CD4-positive, alpha-beta memory T cell (primary cell): ENCODE measurements at regions not wholly inside any gene's neighbourhood (a gene's known extent, or its start where the extent isn't known, plus 50 kb on each side); places are given as distances from the start of the nearest gene placed in this dataset.
A peak's percentile ranks its signal among the peaks of the same experiment; 100 is the strongest.

Experiments used
- CTCF ChIA-PET: fragments of 350-600 bp; sonication (Branson Sonifier 250); formaldehyde crosslinking; loops from one replicate; lab custom pipeline; 2021; ENCODE audit warnings: inconsistent platforms; ENCODE audit not compliant: partially characterized antibody; lab: Charles Lee
- POLR2A ChIA-PET: fragments of 350-600 bp; sonication (Branson Sonifier 250); formaldehyde crosslinking; loops from one replicate; lab custom pipeline; 2021; ENCODE audit not compliant: partially characterized antibody; lab: Charles Lee
- DNase-seq, 5 donors: peaks; one replicate each; pipeline versions ENCODE4 v3.0.0 to v3.0.0-alpha.2; 2020 to 2022; ENCODE audit warnings: mixed read lengths in 1 of 5
- H3K27ac ChIP-seq: one replicate; pipeline ENCODE4 v1.7.0; 2013; ENCODE audit warnings: low read depth, low read length
- H3K27me3 ChIP-seq: 2 replicates; pipeline ENCODE4 v1.7.0; 2013; ENCODE audit warnings: mild to moderate bottlenecking, low read length, moderate library complexity; ENCODE audit not compliant: insufficient read depth
- H3K36me3 ChIP-seq: 2 replicates; pipeline ENCODE4 v1.7.0; 2013; ENCODE audit warnings: mild to moderate bottlenecking, low read length, moderate library complexity; ENCODE audit not compliant: insufficient read depth
- H3K4me1 ChIP-seq: 2 replicates; pipeline ENCODE4 v1.7.0; 2013; ENCODE audit warnings: mild to moderate bottlenecking, low read length, moderate library complexity; ENCODE audit not compliant: insufficient read depth
- H3K4me3 ChIP-seq, 2 donors: one replicate each; pipeline ENCODE4 v1.7.0; 2013; ENCODE audit warnings: low read length in 2 of 2, mild to moderate bottlenecking in 1 of 2
- H3K9me3 ChIP-seq, 2 donors: one replicate each; pipeline ENCODE4 v1.7.0; 2013; ENCODE audit warnings: low read length in 2 of 2, control low read depth in 1 of 2; ENCODE audit not compliant: control insufficient read depth in 1 of 2
- H3K27ac Mint-ChIP-seq, 7 donors: one replicate each; pipeline ENCODE4 v1.8.0; 2020 to 2021; ENCODE audit warnings: mixed read lengths in 7 of 7, mild to moderate bottlenecking in 6 of 7, inconsistent platforms in 3 of 7, moderate library complexity in 3 of 7
- H3K27me3 Mint-ChIP-seq, 2 donors: one replicate each; pipeline ENCODE4 v1.8.0; 2020 to 2021; ENCODE audit warnings: mixed read lengths in 2 of 2
- H3K36me3 Mint-ChIP-seq, 2 donors: one replicate each; pipeline ENCODE4 v1.8.0; 2020 to 2021; ENCODE audit warnings: mixed read lengths in 2 of 2, inconsistent platforms in 1 of 2, mild to moderate bottlenecking in 1 of 2
- H3K4me1 Mint-ChIP-seq, 4 donors: one replicate each; pipeline ENCODE4 v1.8.0; 2020 to 2021; ENCODE audit warnings: mixed read lengths in 4 of 4, mild to moderate bottlenecking in 1 of 4
- H3K4me3 Mint-ChIP-seq, 8 donors: one replicate each; pipeline ENCODE4 v1.8.0; 2020 to 2021; ENCODE audit warnings: mixed read lengths in 8 of 8, mild to moderate bottlenecking in 7 of 8, moderate library complexity in 6 of 8, inconsistent platforms in 3 of 8
- H3K9me3 Mint-ChIP-seq, 8 donors: one replicate each; pipeline ENCODE4 v1.8.0; 2020 to 2021; ENCODE audit warnings: mixed read lengths in 8 of 8, mild to moderate bottlenecking in 5 of 8, inconsistent platforms in 3 of 8, moderate library complexity in 1 of 8
- intact Hi-C: fragments of 100-400 bp; cut with micrococcal nuclease; formaldehyde crosslinking; loops from one replicate; pipeline ENCODE4 v1.15.1; 2023

DNA sequence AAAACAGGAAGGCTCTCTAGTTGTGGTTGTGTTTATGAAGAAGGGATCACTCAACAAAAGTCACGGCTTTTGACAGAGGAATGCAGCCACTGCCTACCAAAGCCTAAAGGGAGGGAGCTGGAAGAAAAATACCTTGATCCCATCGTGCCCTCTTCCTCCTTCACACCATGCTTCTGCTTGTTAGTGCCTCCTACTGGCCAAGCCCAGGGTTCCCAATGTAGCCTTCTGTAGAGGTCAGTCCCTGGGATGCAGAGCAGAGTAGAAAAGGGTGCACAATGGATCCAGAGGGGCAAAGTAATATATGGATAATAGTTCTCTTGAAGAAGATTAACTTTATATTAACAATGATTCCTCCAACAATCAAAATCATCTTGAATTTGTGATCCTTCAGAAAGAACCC lies 293.5 kb upstream of the FERMT1 start:
- Mint-ChIP-seq H3K27ac (no peak overlapping the region), H3K36me3 (no peaks in the 10 kb centered on the region), H3K9me3 (peaks cover 0 to 6% (median 3%) of the 10 kb centered on the region in 8 donors), H3K4me3 (no peak overlapping the region), H3K4me1 (no peaks in the 10 kb centered on the region), H3K27me3 (peaks cover 0 to 4% of the 10 kb centered on the region in 2 donors)
- no peak overlapping the region for H3K27ac ChIP-seq
- no peak for DNase-seq
- ChIA-PET CTCF (no interaction called here), POLR2A (no interaction called here)
- no peak overlapping the region for H3K4me3 ChIP-seq
- no peaks in the 10 kb centered on the region for H3K36me3 ChIP-seq
- intact Hi-C loops: no loop called here
- no peaks in the 10 kb centered on the region for H3K27me3 ChIP-seq
- H3K4me1 ChIP-seq: no peaks in the 10 kb centered on the region
- no peaks in the 10 kb centered on the region for H3K9me3 ChIP-seq

DNA sequence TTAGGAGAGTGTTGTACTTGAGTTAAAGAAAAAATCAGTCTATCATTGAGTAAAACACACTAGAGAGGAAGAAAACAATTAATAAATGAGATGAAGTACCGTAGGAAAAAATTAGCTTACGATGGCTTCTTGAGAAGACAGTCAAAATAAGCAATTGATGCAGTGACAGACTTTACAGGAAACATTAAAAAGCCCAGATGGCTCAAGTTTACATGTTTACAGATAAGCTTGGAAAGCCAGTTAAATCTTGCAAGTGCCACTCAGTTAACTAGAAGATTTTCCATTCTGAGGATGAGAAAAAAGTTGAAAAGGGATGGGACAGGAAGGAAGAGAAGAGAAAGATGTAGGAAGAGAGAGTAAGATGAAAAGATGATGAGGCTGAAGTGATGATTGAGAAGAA lies 288.8 kb upstream of the FERMT1 start:
- no peaks in the 10 kb centered on the region for H3K9me3 ChIP-seq
- no peaks in the 10 kb centered on the region for H3K36me3 ChIP-seq
- intact Hi-C loops: no loop called here
- no peaks in the 10 kb centered on the region for H3K4me1 Mint-ChIP-seq
- no peak overlapping the region for H3K27ac Mint-ChIP-seq
- H3K4me3 ChIP-seq: no peak overlapping the region
- no peak overlapping the region for H3K4me3 Mint-ChIP-seq
- peaks cover 0 to 5% (median 2%) of the 10 kb centered on the region in 8 donors for H3K9me3 Mint-ChIP-seq
- DNase-seq: no peak
- H3K4me1 ChIP-seq: no peaks in the 10 kb centered on the region
- H3K27me3 ChIP-seq: no peaks in the 10 kb centered on the region
- no peaks in the 10 kb centered on the region for H3K36me3 Mint-ChIP-seq
- peaks cover 0 to 3% of the 10 kb centered on the region in 2 donors for H3K27me3 Mint-ChIP-seq
- ChIA-PET POLR2A (no interaction called here), CTCF (no interaction called here)
- H3K27ac ChIP-seq: no peak overlapping the region

DNA sequence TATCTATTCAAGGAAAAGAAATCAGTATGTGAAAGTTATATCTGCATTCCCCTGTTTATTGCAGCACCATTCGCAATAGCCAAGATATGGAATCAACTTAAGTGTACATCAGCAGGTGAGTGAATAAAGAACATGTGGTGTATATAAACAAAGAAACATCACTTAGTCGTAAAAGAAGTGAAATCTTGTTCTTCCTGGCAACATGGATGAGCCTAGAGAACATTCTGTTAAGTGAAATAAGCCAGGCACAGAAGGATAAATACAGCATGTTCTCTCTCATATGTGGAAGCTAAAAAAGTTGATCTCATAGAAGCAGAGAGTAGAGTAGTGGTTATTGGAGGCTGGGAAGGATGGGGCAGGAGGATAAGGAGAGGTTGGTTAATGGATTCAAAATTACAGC lies 287.9 kb upstream of the FERMT1 start:
- ChIA-PET POLR2A (no interaction called here), CTCF (no interaction called here)
- Mint-ChIP-seq H3K9me3 (peaks cover 0 to 5% (median 2%) of the 10 kb centered on the region in 8 donors), H3K27me3 (peaks cover 0 to 3% of the 10 kb centered on the region in 2 donors), H3K27ac (no peak overlapping the region), H3K4me3 (no peak overlapping the region), H3K4me1 (no peaks in the 10 kb centered on the region), H3K36me3 (no peaks in the 10 kb centered on the region)
- no peaks in the 10 kb centered on the region for H3K27me3 ChIP-seq
- H3K36me3 ChIP-seq: no peaks in the 10 kb centered on the region
- no peak overlapping the region for H3K27ac ChIP-seq
- no peaks in the 10 kb centered on the region for H3K9me3 ChIP-seq
- DNase-seq: no peak
- no peak overlapping the region for H3K4me3 ChIP-seq
- H3K4me1 ChIP-seq: no peaks in the 10 kb centered on the region
- intact Hi-C loops: no loop called here

DNA sequence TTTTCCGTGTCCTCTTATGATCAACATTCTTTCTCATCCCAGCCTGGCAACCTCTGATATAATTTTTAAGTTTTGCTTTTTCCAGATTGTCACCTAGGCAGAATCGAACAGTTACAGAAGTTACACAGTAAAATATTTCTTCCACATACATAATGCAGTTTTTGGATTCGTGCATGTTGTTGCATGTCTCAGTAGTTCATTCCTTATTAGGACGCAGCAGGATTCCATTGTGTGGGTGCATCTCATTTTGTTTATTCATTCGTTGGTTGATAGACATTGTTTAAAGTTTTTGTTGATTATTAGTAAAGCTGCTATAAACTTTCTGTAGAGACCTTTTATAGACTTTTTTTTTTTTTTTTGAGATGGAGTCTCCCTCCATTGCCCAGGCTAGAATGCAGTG lies 284.3 kb upstream of the FERMT1 start:
- intact Hi-C loops: no loop called here
- ChIA-PET POLR2A (no interaction called here), CTCF (no interaction called here)
- Histone ChIP-seq H3K4me3 (no peak overlapping the region), H3K36me3 (no peaks in the 10 kb centered on the region), H3K27ac (no peak overlapping the region), H3K4me1 (no peaks in the 10 kb centered on the region), H3K27me3 (no peaks in the 10 kb centered on the region), H3K9me3 (no peaks in the 10 kb centered on the region)
- DNase-seq: no peak
- no peaks in the 10 kb centered on the region for H3K36me3 Mint-ChIP-seq
- peaks cover 0 to 5% (median 1%) of the 10 kb centered on the region in 8 donors for H3K9me3 Mint-ChIP-seq
- H3K4me1 Mint-ChIP-seq: no peaks in the 10 kb centered on the region
- H3K27ac Mint-ChIP-seq: no peak overlapping the region
- H3K27me3 Mint-ChIP-seq: peaks cover 0 to 2% of the 10 kb centered on the region in 2 donors
- H3K4me3 Mint-ChIP-seq: no peak overlapping the region

DNA sequence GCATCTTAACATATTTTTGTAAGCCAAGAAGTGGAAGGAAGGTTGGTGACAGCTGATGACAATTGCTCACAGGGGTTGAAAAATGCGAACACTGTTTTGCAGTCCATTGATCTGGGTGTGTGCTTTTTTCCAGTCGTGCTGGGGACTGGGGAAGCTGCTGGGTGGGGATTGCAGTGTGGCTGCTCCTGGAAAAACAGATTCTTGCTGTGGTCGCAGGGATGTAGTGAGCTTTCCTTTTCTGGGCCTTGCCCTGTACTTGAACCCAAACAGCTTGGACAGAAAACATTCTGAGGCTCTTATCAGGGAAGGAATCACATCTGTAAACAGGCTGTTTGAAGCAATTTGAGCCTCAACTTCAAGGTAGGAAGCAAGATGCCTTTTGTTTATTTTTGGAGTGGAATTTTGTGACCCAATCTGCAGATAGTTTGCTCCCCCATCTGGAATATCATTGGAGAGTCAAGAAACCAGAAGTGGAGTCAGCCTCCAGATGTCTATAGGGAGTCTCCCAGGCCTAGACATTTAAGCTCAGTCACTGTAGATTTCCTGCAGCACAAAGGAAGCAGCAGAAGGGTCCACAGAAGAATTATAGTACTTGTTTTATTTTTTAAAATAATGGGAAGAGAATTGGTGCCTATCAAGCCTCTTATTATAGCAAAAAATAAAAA lies 279.2 kb upstream of the FERMT1 start:
- Mint-ChIP-seq H3K9me3 (peaks cover 0 to 5% (median under 1%) of the 10 kb centered on the region in 8 donors), H3K27me3 (no peaks in the 10 kb centered on the region), H3K4me1 (no peaks in the 10 kb centered on the region), H3K4me3 (no peak overlapping the region), H3K27ac (no peak overlapping the region), H3K36me3 (no peaks in the 10 kb centered on the region)
- H3K27ac ChIP-seq: no peak overlapping the region
- H3K27me3 ChIP-seq: no peaks in the 10 kb centered on the region
- POLR2A ChIA-PET: no interaction called here
- intact Hi-C loops: no loop called here
- H3K4me1 ChIP-seq: no peaks in the 10 kb centered on the region
- H3K4me3 ChIP-seq: no peak overlapping the region
- no peaks in the 10 kb centered on the region for H3K9me3 ChIP-seq
- DNase-seq: no peak
- CTCF ChIA-PET: no interaction called here
- H3K36me3 ChIP-seq: no peaks in the 10 kb centered on the region

DNA sequence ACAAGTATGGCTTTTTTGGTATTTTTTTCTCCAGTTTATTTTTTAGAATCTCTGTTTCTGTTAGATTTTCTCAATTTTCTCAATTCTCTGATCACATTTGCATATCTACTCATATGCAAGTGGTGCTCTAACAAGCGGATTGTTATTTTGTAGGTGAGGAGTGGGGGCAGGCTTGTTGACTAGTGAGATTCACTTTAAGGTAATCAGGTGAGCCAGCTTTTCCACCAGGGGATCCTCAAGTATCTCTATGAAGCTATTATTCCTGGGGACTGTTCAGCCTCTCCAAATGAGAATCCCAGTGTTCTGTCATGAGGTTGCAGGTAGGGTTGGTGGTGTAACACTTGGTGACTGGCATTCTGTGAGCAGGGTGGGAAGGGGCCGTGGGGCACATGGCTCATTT lies 274.3 kb upstream of the FERMT1 start:
- H3K9me3 ChIP-seq: no peaks in the 10 kb centered on the region
- DNase-seq: no peak
- no peak overlapping the region for H3K4me3 ChIP-seq
- H3K27me3 ChIP-seq: no peaks in the 10 kb centered on the region
- CTCF ChIA-PET: no interaction called here
- POLR2A ChIA-PET: no interaction called here
- H3K27ac Mint-ChIP-seq: peak overlapping the region in 1 of 7 donors; percentile 3
- H3K36me3 Mint-ChIP-seq: no peaks in the 10 kb centered on the region
- no peaks in the 10 kb centered on the region for H3K27me3 Mint-ChIP-seq
- peaks cover 0 to 5% (median 0%) of the 10 kb centered on the region in 8 donors for H3K9me3 Mint-ChIP-seq
- no peak overlapping the region for H3K4me3 Mint-ChIP-seq
- H3K4me1 Mint-ChIP-seq: no peaks in the 10 kb centered on the region
- intact Hi-C loops: no loop called here
- H3K4me1 ChIP-seq: no peaks in the 10 kb centered on the region
- H3K36me3 ChIP-seq: no peaks in the 10 kb centered on the region
- H3K27ac ChIP-seq: no peak overlapping the region

DNA sequence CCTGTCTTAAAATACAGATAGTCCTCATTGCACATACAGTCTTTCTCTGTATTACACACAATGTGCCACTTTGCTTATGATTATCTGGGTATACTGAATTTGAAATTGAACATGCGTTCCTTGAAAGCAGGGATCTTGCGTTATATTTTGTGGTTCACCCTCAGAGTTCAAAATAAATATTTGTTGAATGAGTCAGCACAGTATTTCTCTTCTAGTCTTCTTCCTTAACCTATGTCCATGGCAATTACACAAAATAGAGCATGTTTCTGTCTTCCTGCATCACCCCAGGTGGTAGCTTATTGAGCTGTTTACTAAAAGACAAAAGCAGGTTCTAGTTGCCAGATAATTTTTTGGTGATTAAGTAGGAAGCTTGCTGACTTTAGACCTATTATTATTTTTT lies 272.9 kb upstream of the FERMT1 start:
- Histone ChIP-seq H3K9me3 (no peaks in the 10 kb centered on the region), H3K4me3 (no peak overlapping the region), H3K27me3 (no peaks in the 10 kb centered on the region), H3K4me1 (no peaks in the 10 kb centered on the region), H3K36me3 (no peaks in the 10 kb centered on the region), H3K27ac (no peak overlapping the region)
- Mint-ChIP-seq H3K4me3 (no peak overlapping the region), H3K36me3 (no peaks in the 10 kb centered on the region), H3K27me3 (no peaks in the 10 kb centered on the region), H3K27ac (no peak overlapping the region), H3K4me1 (no peaks in the 10 kb centered on the region), H3K9me3 (peaks cover 0 to 6% (median 0%) of the 10 kb centered on the region in 8 donors)
- DNase-seq: no peak
- CTCF ChIA-PET: no interaction called here
- POLR2A ChIA-PET: no interaction called here
- intact Hi-C loops: no loop called here
